Inflammatory macrophage treated with lipopolysaccharide for 1 hour (primary cell): ENCODE measurements at regions not wholly inside any gene's neighbourhood (a gene's known extent, or its start where the extent isn't known, plus 50 kb on each side); places are given as distances from the start of the nearest gene placed in this dataset.

Source experiments
- DNase-seq, 2 donors: peaks; one replicate each; pipeline ENCODE4 v3.0.0-alpha.2; 2020 to 2022

DNA sequence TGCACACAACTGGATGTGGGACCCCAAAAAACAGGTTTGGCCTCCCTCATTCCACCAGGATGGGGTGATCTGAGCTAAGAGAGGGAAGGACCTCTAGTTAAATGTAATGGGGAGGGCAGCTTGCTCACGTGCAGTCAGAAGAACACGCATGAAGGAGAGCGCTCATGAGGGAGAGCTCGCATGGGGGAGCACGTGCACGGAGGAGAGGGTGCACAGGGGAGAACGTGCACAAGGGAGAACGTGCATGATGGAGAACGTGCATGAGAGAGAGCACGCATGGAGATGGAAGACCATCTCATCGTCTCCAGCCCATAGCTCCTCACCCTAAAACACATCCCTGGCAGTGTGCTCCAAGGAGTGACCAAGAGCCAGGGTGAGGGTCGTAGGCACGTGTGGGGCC is 141.2 kb downstream of the RBFOX3 start:
- DNase-seq = no peak

DNA sequence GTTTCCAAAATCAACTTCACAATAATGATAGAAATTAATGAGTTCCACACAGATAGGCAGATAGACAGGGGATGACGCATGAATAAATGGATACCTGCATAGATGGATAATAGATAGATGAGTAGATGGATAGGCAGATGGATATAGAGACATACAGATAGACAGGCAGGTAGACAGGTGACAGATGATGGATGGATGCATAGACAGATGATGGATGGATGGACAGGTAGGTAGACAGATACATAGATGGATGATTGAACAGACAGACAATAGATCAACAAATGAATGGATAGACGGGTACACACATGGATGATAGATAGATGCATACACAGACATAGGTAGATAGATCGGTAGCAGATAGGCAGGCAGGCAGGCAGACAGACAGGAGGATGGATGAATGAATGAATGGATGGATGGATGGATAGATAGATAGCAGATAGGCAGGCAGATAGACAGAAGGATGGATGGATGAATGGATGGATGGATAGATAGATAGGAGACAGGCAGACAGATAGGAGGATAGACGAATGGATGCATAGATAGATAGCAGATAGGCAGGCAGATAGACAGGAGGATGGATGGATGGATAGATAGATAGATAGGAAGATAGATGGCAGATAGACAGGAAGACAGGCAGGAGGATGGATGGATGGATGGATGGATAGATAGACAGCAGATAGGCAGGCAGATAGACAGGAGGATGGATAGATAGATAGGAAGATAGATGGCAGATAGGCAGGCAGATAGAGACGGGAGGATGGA is 142.5 kb downstream of the RBFOX3 start:
- DNase-seq = no peak

DNA sequence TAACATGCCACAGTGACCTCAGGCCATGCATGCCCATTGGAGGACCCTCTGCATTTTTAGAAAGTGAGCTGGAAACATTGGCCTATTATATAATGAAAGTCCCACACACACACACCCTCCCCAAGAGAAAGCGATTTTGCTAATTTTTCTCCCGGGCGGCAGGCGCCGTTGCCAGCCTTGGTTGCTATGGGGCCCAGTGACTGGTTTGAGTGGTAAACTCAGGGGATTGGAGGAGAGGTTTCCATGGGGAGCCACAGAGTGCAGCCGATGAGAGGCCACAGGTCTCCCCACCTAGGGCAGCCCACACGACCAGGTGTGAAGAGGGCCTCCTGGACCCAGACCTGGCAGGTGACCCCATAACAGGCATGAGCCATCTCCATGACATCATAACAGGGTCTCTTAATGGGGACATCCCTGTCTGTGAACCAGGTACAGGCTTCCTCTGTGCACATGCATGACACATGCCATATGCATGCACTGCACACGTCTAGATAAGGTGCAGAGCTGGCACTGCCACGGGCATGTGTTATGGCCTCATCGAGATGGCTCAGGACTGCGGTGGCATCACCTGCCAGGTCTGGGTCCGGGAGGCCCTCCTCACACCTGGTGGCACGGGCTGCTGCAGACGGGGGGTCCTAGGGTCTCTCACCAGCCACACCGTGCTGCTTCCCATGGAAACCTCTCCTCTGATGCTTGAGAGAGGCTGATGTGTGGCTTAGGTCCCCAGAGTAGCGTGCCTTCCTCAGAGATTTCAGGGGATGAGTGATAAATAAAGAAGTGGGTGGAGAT is 144.1 kb downstream of the RBFOX3 start:
- DNase-seq = no peak

DNA sequence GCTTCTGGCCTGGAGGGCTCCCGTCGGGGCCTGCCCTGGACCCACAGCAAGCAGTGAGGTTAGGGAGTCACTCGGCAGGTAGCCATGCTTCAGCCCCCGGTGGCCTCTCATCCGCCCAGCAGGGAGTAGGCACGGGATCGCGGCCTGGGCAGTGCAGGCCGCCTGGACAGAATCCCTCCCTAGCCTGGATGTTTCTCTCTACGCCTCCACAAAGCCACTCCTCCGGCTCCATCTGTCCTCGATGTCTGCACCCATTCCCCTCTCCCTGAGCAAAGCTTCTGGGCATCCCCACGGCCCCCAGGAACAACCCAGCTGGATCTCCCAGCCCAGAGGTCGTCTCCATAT is 145.2 kb downstream of the RBFOX3 start:
- DNase-seq = no peak

DNA sequence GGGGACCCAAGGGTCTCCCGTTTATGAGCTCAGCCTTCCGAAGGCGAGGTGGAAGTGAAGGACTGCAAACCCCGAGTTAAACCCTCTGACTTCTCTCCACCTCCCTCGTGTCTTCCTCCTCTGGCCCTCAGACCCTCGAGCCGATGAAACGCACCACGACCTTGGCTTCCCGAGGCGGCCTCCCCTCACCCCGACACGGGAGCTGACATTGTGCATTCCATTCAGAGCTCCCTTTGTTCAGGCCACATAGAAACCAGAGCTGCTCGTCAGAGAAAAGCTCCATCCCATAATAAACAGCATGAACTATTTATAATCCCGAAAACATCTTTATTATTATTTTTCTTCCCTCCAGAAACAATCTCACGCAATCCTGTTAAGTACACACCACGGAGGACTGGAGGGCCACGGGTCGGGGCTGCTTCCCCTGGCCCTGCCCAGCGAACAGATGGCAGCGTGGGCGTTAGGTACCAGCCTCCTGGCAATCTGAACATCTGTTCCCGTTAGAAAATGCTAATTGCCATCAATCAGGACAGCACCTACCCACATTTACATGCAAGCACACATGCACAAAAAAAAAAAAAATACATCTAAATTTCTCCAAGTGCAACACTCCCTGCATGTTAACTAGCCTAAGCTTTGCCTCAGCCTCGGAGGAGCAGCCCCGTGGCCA is 145.7 kb downstream of the RBFOX3 start:
- no peak for DNase-seq

DNA sequence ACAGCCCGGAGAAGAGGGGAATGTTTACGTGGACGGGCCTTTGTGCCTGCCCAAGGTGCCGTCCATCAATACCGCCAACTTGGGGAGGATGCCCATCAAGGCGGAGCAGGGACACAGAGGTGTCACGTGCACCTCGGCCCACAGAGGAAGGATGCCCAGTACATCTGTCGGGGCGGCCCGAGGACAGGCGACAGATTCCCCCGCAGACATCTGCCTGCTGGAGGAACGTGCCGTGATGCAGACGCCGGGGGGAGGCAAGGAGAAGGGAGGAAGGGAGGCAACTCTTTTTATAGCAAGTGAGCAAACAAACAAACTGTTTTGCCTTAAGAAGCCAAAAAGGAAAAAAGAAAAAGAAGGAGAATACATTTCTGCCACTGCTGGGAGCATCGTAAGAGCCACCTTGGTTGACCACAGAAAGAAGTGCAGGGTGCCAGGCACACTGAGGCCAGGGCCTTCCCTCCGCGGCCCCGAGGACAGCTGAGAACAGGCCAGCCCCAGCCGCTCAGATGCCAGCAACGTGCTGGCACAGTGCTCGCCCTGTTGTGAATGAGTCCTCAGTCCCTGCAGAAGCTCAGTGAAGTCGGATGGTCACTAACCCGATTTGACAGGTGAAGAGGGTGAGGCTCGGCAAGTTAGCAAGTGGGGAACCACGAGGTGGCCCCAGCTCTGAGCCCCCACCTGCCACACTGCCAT is 146.4 kb downstream of the RBFOX3 start:
- DNase-seq = no peak

DNA sequence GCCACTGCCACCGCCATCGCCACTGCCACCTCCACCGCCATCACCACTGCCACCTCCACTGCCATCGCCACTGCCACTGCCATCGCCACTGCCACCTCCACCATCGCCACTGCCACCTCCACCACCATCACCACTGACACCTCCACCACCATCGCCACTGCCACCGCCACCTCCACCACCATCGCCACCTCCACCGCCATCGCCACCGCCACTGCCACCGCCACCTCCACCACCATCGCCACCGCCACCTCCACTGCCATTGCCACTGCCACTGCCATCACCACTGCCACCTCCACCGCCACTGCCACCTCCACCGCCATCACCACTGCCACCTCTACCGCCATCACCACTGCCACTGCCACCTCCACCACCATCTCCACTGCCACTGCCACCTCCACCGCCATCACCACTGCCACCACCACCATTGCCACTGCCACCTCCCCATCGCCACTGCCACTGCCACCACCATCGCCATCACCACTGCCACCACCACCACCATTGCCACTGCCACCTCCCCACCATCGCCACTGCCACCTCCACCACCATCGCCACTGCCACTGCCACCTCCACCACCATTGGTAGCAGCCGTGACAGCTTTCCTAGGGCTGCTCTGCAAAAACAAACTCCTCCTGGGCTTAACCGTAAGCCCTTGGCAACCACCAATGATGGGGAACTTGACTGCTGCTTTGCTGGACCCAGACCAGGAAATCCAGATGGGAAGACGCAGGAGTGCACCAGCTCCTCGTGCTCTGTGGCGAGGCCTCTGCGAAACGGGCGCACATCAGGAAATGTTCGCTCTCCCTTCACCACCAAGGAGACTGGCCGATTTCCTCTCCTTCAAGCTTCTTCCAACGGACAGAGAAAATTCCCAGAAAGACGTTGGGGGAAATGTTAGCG is 147.2 kb downstream of the RBFOX3 start:
- DNase-seq = no peak

DNA sequence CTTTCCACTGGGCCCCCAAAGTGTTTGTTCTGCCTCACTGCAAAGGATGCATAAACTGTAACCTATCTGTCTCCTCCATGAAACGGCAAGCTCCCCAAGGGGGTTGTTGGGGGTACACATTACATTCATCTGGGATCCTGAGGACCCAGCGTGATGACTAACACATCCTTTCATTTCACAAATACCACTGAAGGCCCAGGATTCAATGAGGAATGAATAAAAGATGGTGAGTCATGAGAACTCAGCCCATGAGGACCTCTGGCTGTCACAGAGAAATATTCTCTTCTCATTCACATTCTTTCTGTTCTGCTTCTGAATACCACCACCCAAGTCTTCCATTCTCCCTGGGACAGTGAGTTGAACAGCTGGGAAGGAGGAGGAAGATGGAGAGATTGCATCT is 149.8 kb downstream of the RBFOX3 start:
- DNase-seq = no peak

DNA sequence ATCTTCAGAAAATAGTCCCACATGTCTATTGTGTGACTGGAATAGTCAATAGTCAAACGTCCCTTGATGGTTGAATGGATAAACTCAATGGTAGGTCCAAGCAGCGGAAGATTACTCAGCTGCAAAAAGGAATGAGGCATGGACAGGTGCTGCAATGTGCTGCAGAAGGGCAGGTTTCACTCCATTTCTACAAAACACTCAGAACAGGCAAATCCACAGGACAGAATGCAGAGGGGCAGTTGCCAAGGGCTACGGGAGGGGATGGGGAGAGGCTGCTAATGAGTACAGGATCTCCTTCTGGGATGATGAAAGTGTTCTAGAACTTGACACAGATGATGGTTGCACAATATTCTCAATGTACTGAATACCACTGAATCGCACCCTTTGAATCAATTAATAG is 151.0 kb downstream of the RBFOX3 start:
- DNase-seq = no peak

DNA sequence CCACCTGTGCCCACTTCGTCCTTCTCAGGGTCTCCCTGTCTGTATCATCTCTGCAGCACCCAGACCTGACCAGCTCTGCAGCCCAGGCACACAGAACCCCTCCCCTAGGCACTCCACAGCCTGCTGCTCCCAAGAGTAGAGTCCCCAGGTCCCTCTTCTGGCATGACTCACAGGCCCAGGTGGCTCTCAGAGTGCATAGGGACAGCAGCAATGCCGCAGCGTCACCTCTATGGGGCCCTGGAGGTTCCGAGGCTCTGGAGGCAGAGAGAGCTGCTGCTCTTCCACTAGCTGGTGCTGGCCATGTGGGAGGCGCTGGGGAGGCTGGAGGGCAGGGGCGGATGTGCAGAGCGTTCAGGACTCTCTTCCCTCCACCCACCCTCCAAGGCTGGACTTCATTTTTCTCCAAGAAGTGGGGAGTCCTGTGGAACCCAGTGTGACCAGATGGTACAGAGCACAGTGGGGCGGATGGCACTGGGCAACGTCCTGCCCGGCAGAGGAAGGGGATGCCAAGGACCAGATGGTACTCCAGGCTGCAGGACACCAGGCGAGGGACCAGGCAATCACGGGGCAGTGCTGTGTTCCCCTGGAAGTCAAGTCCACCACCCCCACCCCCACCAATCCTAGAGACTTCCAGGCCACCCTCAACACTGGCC is 151.7 kb downstream of the RBFOX3 start:
- DNase-seq = no peak

DNA sequence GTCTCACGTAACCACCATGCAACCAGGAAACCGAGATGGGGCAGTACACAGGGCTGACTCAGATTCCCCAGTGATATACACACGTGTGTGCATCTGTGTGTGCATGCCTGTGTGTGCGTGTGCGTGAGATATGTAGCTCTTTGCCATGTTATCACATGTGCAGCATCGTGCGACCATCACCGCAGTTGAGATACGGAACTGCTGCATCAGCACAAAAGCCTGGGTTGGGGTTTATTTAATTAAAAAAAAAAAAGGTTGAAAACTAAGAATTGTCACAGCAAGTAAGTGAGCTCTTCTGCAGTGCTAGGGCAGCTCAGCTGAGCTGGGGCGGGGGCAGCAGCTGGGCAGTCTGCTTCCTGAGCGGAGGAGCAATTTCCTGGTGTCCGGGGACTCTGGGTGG is 152.5 kb downstream of the RBFOX3 start:
- no peak for DNase-seq

DNA sequence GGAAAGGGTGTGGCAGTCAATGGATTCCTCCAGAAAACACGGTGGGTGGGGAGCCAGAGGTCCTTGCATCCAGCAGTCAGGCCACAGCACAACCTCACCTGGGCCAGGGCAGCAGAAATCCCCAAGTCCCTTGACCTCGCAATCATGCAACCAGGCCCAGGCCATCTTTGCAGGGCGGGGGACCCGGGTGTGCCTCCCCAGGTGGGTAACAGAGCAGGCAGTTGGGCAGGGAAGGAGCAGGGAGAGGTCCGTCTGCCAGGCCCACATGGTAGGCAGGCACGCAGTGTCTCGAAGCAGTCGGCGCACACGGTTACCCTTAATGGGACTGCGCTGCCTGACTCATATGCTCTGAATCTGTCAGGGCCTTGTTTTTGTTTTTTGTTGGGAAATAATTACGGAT is 153.0 kb downstream of the RBFOX3 start:
- no peak for DNase-seq

DNA sequence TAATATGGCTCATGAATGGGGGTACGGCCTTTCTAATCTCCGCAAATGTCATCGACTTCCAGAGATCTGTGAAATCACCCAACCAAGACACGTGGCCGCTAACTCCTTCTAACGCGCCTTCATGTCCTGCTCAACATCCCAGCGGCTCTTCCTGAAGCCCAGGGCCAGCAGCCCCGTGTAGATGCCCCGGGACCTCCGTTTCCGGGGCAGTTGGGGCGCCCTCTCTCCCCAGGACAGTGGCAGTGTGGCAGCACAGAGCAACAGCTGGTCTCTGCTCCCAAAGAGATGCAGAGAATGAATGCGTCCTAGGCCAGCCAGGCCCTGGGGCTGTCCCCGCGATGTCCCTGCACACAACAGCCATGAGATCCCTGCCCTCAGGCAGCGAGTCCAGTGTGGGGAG is 153.5 kb downstream of the RBFOX3 start:
- DNase-seq = no peak

DNA sequence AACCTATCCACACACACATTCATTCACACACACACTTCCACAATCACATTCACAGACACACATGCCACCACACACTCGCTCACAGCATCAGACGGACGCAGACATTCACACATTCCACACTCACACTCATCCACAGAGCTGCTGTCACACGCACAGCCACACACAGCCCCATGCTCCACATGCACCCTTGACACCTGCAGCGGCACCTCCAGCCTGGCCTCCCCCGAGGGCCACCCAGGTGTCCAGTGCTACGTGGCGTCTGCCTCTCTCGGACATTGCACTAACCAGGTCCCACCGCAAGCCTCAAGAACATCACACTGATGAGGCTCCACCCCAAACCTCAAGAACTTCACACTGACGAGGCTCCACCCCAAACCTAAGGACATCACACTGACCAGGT is 155.2 kb downstream of the RBFOX3 start:
- DNase-seq = no peak

DNA sequence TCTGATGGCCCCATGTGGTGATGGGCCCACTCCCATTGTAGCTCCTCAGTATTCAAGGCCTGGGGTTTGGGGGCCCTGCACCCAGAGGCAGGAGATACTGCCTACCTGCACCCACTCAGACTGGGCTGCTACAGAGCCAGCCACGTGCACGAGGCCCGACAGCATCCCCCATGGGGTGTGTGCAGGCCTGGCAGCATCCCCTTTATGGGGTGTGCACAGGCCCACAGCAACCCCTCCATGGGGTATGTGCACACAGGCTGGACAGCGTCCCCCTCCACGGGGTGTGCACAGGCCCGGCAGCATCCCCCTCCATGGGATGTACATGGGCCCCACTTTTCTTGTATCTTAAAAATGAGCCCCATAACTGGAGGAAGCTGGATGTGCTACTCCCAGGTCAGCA is 156.0 kb downstream of the RBFOX3 start:
- no peak for DNase-seq

DNA sequence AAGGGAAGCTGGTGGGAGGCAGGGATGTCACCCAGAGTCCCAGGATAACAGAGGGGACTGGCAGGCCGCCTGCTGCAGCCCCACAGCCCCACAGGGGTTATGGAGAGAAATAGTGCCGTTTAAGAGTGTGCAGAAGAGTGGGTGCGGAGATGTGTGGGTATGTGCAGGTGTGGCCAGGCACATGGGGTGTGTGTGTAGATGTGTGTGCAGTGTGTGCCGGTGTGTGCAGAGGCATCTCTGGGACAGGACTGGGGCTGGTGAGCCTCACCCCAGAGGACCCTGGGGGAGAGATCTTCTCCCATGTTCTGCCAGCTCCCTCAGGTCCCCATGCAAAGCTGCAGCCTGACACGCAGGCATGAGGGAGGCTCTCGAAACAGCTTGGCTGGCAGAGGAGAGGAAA is 157.4 kb downstream of the RBFOX3 start:
- DNase-seq = no peak

DNA sequence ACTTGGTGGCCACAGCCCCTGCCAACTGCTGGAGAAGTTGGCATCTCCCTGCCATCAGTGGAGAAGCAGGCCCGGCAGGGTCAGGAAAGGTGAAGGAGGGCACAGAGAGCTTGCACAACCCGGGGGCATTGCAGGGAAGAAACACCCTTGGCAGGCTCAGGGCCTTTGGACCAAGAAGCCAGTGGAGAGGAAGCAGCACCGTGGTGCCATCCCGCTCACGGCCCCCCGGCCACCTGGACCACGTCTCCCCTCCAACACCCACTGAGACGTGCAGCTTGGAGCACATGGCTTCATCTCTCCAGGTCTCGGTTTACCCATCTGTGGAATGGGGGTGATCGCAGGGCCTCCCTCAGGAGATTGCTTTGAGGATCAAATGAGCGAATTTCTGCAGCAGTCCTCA is 158.1 kb downstream of the RBFOX3 start:
- DNase-seq = no peak

DNA sequence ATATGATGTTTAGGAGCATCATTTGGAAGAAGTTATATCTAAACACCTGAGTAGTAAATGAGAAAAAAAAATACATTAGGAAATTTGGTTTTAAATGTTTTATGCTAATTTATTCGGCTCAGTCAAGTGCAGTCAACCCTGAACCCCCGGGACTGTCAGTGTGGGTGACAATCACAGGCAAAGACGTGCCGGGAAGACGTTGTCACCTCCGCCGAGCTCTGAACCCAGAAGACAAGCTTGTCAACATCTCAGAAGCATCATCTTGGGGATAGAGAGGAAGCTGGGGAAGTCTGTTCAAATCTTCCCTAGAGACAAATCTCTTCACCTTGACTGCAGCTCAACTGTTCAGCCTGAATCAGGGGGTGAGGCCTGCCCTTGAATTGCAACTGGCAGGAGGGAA is 159.7 kb downstream of the RBFOX3 start:
- no peak for DNase-seq

DNA sequence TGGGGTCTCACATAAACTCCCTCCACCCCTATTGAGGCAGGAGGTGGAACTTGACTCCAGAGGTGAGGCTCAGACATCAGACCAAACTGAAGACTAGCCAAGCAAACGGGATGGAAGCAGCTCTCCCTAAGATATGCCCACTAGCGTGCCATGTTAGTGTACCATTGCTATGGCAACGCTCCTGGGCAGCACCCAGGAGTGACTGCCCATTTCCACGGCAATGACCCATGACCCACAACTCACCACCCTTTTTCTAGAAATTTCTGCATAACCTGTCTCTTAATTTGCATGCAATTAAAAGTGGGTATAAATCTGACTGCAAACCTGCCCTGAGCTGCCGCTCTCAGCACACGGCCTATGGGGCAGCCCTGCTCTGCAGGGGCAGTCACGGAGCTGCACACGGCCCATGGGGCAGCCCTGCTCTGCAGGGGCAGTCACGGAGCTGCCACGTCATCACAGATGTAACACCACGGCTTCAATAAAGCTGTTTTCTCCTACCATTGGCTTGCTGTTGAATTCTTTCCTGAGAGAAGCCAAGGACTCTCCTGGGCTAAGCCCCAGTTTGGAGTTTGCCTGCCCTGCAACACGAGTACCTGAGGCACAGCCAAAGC is 164.3 kb downstream of the RBFOX3 start:
- DNase-seq = no peak

DNA sequence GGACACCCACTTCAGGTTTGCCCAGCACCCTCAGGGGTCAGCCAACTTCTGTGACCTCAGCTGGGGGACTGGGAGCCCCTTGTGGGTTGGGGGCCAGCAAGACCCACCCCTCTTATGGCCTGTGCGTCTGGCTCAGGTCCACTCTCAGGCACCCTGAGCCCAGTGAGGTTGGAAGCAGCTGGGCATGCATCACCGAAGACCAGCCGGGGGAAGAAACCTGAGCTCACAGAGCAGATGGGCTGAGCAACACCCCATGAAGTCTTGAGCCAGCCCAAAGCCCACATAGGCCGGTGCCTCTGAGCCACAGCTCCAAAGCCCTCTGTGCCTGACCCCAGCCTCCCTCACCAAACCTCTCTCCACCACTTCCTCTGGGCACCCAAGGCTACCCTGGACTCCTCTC is 166.7 kb downstream of the RBFOX3 start:
- DNase-seq = no peak

DNA sequence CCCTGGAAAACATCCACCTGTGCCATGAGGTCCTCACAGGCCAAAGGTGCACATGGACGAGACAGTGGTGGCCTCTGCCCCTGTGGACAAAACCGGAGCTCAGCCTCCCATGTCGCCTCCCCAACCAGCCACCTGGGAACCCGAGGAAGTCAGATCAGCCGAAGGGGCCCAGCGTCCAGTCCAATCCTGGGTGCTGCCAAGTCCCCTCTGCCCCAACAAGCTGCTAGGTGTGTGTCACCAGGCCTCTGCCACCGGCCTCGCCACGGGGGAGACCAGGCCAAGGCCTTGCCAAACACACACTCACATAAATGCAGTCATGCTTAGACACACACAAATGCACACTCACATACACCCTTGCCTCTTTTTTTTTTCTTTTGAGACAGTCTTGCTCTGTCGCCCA is 167.8 kb downstream of the RBFOX3 start:
- no peak for DNase-seq
